Adrenal gland (tissue), 9 donors: ENCODE measurements at regions not wholly inside any gene's neighbourhood (a gene's known extent, or its start where the extent isn't known, plus 50 kb on each side); places are given as distances from the start of the nearest gene placed in this dataset.

Experiments used
- DNase-seq, 7 donors: peaks; one replicate each; pipeline ENCODE4 v3.0.0-alpha.2; 2019 to 2020
- H3K27ac ChIP-seq, 5 donors: fragments of 200-600 bp; sonication (generic) in 4 of 5; 1 replicate in 3 of 5; 2 replicates in 2 of 5; pipeline versions ENCODE4 v1.5.1 to v1.8.0; 2016 to 2020; ENCODE audit warnings: mild to moderate bottlenecking in 1 of 5
- H3K27me3 ChIP-seq: fragments of 200-600 bp; 2 replicates; pipeline ENCODE4 v1.8.0; 2021
- H3K36me3 ChIP-seq, 2 donors: fragments of 200-600 bp; replicated peaks in 1 of 2; 1 replicate in 1 of 2; 2 replicates in 1 of 2; pipeline versions ENCODE4 v1.5.1 to v1.8.0; 2018 to 2022
- H3K4me1 ChIP-seq, 2 donors: fragments of 200-600 bp; replicated peaks in 1 of 2; 1 replicate in 1 of 2; 2 replicates in 1 of 2; pipeline versions ENCODE4 v1.5.1 to v1.8.0; 2018 to 2021
- H3K4me3 ChIP-seq, 4 donors: fragments of 200-600 bp; sonication (generic) in 3 of 4; one replicate each; pipeline ENCODE4 v1.5.1; 2016 to 2018
- H3K9me3 ChIP-seq, 3 donors: fragments of 200-600 bp; sonication (generic) in 1 of 3; replicated peaks in 1 of 3; 1 replicate in 2 of 3; 2 replicates in 1 of 3; pipeline versions ENCODE4 v1.5.1 to v1.8.0; 2016 to 2021
- POLR2A ChIP-seq, 2 donors: fragments of 450-650 bp; IDR thresholded peaks; one replicate each; pipeline ENCODE4 v1.6.1; 2017; ENCODE audit warnings: antibody characterized with exemption in 2 of 2, mild to moderate bottlenecking in 2 of 2, moderate library complexity in 1 of 2
- WGBS, 4 donors: extraction: QIAGEN DNeasy Blood & Tissue Kit in 2 of 4; methylation state at CpG; one replicate each; pipeline versions ENCODE4 v1.1.5 to v1.1.7; 2013 to 2017; 5-methylcytosine and 5-hydroxymethylcytosine counted together
- intact Hi-C, 2 donors: fragments of 100-400 bp; cut with DNase I; formaldehyde crosslinking; loops; one replicate each; pipeline versions ENCODE4 v1.14.1 to v1.15.0; 2022 to 2023
- TF ChIP-seq, protein P1 (sequence below), 6 experiments: fragments of 450-650 bp in 4 of 6; fragments of 200-600 bp in 2 of 6; sonication (generic) in 1 of 6; IDR thresholded peaks; 1 replicate in 5 of 6; 2 replicates in 1 of 6; pipeline versions ENCODE4 v1.5.1 to v1.8.0; 2016 to 2021; ENCODE audit warnings: antibody characterized with exemption in 6 of 6, mild to moderate bottlenecking in 2 of 6, moderate library complexity in 1 of 6
- donor health status: healthy with polysubstance abuse.
- donor health status: Bipolar disorder and iron deficiency.
- donor health status: DM: yes; HTN: yes; CAD: no.
- donor health status: DM: no; HTN: no; CAD: no.
- donor health status: DM: no; HTN: no; CAD: no.

DNA sequence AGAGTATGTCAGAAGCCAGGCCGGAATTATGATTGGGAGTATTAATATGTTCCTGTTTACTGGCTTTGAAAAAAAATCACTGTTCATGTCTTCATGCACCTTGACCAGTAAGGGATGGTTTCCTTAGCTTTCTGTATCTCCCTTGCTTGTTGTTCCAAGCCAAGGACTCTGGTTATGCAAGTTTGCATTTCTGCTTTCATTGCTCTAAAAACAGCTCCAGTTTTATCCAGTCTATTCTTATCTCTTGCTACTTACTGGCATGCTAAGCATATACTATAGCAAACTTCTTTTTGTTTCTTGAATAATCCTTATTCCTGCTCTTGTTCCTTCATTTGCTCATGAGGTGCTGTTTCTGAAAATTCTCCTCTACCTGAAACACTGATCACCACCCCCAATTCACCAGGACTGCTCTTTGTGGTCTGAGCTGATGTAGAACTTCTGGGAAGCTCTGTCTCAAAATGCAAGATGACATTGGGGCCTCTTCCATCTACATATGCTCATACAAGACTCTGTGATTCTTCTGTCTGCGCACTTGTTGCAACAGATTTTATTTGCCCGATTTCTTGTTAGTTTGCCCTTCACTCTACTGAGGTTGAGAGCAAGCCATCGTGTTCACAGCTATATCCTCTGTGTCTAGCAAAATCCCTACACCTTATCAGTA, 173.0 kb downstream of the EBLN2 start:
- Histone ChIP-seq H3K27me3 (no peaks in the 10 kb centered on the region), H3K4me3 (no peak overlapping the region), H3K36me3 (no peaks in the 10 kb centered on the region), H3K9me3 (no peaks in the 10 kb centered on the region), H3K27ac (no peak overlapping the region), H3K4me1 (peaks cover 0 to 5% of the 10 kb centered on the region in 2 donors)
- TF ChIP-seq, protein P1, sequence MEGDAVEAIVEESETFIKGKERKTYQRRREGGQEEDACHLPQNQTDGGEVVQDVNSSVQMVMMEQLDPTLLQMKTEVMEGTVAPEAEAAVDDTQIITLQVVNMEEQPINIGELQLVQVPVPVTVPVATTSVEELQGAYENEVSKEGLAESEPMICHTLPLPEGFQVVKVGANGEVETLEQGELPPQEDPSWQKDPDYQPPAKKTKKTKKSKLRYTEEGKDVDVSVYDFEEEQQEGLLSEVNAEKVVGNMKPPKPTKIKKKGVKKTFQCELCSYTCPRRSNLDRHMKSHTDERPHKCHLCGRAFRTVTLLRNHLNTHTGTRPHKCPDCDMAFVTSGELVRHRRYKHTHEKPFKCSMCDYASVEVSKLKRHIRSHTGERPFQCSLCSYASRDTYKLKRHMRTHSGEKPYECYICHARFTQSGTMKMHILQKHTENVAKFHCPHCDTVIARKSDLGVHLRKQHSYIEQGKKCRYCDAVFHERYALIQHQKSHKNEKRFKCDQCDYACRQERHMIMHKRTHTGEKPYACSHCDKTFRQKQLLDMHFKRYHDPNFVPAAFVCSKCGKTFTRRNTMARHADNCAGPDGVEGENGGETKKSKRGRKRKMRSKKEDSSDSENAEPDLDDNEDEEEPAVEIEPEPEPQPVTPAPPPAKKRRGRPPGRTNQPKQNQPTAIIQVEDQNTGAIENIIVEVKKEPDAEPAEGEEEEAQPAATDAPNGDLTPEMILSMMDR (IDR thresholded peaks at IDR 0.05), result no peak
- no peak for TF ChIP-seq POLR2A (IDR thresholded peaks at IDR 0.05)
- intact Hi-C loops, result no loop called here
- 85 to 89% (median 89%) methylated on average over 4 of the region's 4 CpGs for WGBS, 4 donors
- no peak for DNase-seq

DNA sequence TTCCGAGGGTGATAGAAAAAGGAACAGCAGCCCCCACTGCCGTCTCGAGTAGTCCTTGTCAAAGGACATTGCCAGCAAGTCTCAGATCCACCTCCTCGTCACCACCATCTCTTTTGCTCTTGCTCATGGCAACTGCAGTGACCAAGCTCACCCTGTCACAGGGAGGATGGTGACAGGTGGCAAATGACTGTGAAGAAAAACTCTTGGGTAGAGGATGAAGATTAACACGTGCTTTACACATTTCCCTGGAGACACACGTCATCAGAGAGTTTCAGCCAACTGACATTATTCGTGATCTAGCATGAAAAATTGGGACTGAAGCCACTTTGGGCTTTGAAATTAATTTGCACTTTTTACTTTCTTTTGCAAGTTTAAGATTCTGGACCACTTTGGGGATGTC, 174.3 kb downstream of the EBLN2 start:
- Histone ChIP-seq H3K4me1 (peaks cover 0 to 5% of the 10 kb centered on the region in 2 donors), H3K9me3 (no peaks in the 10 kb centered on the region), H3K27ac (no peak overlapping the region), H3K36me3 (no peaks in the 10 kb centered on the region), H3K4me3 (no peak overlapping the region), H3K27me3 (no peaks in the 10 kb centered on the region)
- WGBS, 4 donors, result 68 to 86% (median 76%) methylated on average over 7 of the region's 7 CpGs
- TF ChIP-seq, protein P1 (IDR thresholded peaks at IDR 0.05), result no peak
- no peak for TF ChIP-seq POLR2A (IDR thresholded peaks at IDR 0.05)
- no peak for DNase-seq
- intact Hi-C loops, result no loop called here

- peaks cover 0 to 5% of the 10 kb centered on the region in 2 donors for H3K4me1 ChIP-seq
- intact Hi-C loops, result no loop called here
Measured at GRCh38 chr3:73236867-73237266, 175.4 kb downstream of the EBLN2 start.

GRCh38 chr3:73243740-73244139, 182.3 kb downstream of the EBLN2 start:
- DNase-seq, result no peak
- WGBS, 4 donors, result 74 to 86% (median 84%) methylated on average over 3 of the region's 3 CpGs
- Histone ChIP-seq H3K4me1 (no peaks in the 10 kb centered on the region), H3K27ac (no peak overlapping the region), H3K27me3 (no peaks in the 10 kb centered on the region), H3K4me3 (no peak overlapping the region), H3K9me3 (no peaks in the 10 kb centered on the region), H3K36me3 (no peaks in the 10 kb centered on the region)
- TF ChIP-seq, protein P1 (IDR thresholded peaks at IDR 0.05), result no peak
- TF ChIP-seq POLR2A (IDR thresholded peaks at IDR 0.05), result no peak
- intact Hi-C loops, result no loop called here

More at GRCh38 chr3:73236867-73237266, 175.4 kb downstream of the EBLN2 start:
- Histone ChIP-seq H3K36me3 (no peaks in the 10 kb centered on the region), H3K4me3 (no peak overlapping the region), H3K27me3 (no peaks in the 10 kb centered on the region), H3K9me3 (no peaks in the 10 kb centered on the region), H3K27ac (no peak overlapping the region)
- DNase-seq, result no peak
- TF ChIP-seq, protein P1 (IDR thresholded peaks at IDR 0.05), result no peak
- TF ChIP-seq POLR2A (IDR thresholded peaks at IDR 0.05), result no peak
- WGBS, 4 donors, result 59 to 78% (median 72%) methylated on average over 5 of the region's 5 CpGs
